ENCODE measurements at regions not wholly inside any gene's neighbourhood (a gene's known extent, or its start where the extent isn't known, plus 50 kb on each side); places are given as distances from the start of the nearest gene placed in this dataset.
"Not testable (repeated sequence)": the region's sequence is repeated elsewhere in the genome, so short reads cannot be mapped to it uniquely, and the experiment has no call there.

DNA sequence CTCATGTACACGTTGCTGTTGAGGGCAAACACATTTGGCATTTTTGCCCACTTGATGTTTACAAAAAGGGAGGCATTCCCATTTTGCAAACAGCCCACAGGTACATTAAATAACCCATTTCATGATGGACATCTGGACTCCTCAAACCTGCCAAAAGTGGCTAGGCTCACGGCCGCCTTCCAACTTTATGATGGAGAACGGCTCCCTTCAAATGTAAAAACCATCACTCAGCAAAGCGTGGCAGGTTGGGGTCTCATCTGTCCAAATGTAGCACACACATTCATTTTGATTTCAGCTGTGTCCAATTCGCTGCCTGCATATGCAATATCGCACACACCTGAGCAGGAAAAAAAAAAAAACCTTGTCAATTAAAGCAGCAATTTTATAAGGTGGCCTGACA, 417.8 kb downstream of the TMEM114 start:
- in situ Hi-C loops (cut with HindIII; ENCODE audit: low sequenced_read_pairs), result no loop called here

DNA sequence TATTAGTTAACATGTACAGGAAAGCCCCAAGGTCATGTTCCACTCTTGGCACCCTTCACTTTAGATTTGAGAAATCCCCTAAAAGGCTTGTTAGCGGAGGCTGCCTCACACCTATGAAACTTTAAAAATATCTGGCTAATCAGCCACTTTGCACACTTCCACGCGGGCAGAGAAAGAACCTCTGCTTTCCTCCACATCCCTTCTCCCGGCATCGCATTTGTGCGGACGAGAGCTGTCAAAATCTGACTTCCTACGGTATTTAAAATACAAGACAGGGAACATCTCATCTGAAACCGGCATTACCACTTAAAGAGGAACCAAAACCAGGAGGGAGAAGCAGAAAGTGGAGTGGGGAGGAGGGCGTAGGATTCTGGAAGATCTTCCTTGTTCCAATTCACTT, 422.3 kb downstream of the TMEM114 start:
- no peak for DNase-seq (ENCODE audit: low spot score)
- in situ Hi-C loops (cut with HindIII; ENCODE audit: low sequenced_read_pairs), result no loop called here

More for the DNA sequence above, 417.8 kb downstream of the TMEM114 start:
- no peak for DNase-seq (ENCODE audit: low spot score)

DNA sequence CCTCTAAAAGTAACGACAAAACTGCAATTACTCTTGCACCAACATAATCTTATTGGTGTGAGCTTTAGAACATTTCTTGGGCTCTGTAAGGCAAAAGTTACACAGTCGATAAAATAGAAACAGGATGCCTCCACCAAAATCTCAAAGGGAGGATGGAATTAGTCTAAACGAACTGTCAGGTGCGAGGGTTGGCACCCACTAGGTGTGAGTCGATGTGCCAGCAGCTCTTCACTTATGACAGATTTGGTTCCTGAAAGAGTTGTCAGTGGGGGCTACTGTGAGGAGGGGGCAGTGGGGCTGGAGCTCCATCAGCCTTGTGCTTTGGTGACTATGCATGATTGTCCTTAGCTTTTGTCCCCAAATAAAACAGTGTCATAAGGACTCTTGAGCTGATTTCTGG, 422.9 kb downstream of the TMEM114 start:
- in situ Hi-C loops (cut with HindIII; ENCODE audit: low sequenced_read_pairs), result no loop called here
- DNase-seq (ENCODE audit: low spot score), result no peak

DNA sequence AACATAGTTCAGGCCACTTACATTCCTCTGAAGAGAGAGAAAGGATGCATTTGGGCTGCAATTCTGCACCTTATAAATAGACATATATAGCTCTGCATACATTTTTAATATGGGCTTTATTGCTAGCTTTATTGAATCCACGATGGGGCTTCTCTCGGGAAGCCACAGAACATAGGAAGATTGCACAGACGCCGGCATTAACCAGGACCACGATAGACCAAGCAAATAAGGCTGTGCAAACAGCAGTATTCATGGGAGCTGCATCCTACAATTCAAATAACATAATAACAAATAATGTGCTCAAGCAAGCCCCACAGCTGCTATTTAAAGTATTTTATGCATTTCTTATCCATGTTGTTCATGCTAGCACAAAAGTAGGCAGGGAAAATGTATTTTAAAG, 432.3 kb downstream of the TMEM114 start:
- in situ Hi-C loops (cut with HindIII; ENCODE audit: low sequenced_read_pairs), result no loop called here
- DNase-seq (ENCODE audit: low spot score), result no peak

DNA sequence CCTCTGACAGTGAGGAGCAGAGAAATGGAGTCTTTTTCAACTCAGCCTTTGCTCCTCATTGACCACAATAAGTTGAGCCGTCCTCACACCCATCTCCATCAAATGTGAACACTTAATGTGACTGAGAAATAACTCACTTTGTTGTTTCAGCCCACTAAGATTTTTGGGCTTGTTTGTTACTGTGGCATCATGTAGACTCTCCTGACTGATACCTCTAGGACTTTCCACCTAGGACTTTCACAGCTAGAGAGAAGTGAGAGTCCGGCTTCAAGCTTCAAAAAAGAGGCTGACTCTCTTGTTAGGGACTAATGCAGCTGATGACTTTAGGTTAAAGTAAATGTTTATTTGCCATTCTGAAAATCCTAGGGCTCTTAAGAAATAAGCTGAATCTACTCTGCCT, 435.0 kb downstream of the TMEM114 start:
- DNase-seq (ENCODE audit: low spot score), result no peak
- in situ Hi-C loops (cut with HindIII; ENCODE audit: low sequenced_read_pairs), result no loop called here

DNA sequence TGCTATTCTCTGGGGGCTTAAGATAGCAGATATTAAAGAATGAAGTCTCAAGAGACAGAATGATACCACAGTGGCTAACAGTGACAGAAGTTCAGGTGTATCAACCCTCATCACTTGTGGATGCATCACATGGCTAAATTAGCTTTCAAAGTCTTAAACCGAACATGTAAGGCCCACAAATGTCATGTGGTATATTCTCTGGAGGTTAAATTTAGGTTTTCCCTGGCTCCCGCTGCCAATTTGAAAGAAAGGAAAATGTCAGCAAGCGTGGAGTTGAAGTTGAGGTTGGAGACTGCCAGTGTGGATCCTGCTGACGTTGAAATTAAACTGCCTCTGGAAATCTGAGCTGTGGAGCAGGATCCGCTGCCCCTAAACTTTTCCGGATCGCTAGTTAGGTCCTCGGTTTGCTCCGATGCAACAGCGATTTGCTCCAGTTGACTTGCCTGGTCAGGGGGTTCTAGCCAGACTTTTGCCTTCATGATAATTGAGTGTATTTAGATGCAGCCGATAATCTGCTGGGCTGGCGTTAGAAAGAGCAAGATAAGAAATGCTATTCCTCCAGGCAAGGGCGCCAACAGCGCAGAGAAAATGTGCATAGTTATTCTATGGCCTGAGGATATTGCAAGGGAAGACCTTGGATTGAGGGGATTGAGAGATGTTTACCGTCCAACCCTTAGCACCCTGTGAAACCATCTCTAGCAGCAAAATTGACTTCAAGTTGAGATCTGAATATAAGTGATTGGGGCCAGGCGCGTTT, 443.9 kb downstream of the TMEM114 start:
- in situ Hi-C loops (cut with HindIII; ENCODE audit: low sequenced_read_pairs), result no loop called here
- DNase-seq (ENCODE audit: low spot score), result no peak

DNA sequence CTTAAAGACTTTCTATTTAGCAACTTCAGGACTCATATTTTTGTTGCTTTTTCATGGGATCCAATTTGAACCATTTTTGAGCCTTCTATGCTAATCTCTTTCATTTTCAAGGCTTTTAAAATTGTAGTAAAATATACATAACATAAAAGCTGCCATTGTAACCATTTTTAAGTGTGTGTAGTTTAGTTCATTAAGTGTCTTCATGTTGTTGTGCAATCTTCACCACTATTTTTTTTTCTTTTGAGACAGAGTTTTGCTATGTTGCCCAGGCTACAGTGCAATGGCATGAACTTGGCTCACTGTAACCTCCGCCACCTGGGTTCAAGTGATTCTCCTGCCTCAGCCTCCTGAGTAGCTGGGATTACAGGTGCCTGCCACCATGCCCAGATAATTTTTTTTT, 451.6 kb downstream of the TMEM114 start:
- DNase-seq (ENCODE audit: low spot score), result no peak
- in situ Hi-C loops (cut with HindIII; ENCODE audit: low sequenced_read_pairs), result no loop called here

DNA sequence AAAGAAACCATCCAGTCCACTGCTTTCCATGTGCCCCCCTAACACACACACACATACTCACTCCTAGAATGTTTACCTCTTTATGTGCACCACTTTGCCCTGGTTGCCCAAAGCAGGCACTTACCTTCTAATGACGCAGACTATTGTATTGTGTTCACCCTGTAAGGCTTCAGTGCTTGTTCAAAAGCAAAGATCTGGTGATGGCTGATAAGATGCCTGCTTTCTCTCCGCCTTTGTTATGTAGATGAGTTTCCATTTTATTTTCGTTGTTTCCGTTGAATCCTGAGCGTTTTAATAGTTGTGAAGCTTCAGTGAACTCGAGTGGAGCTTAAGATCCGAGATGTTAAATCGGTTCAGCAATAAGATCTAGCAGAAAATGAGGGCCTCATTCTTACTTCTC, 452.7 kb downstream of the TMEM114 start:
- no peak for DNase-seq (ENCODE audit: low spot score)
- in situ Hi-C loops (cut with HindIII; ENCODE audit: low sequenced_read_pairs), result no loop called here

DNA sequence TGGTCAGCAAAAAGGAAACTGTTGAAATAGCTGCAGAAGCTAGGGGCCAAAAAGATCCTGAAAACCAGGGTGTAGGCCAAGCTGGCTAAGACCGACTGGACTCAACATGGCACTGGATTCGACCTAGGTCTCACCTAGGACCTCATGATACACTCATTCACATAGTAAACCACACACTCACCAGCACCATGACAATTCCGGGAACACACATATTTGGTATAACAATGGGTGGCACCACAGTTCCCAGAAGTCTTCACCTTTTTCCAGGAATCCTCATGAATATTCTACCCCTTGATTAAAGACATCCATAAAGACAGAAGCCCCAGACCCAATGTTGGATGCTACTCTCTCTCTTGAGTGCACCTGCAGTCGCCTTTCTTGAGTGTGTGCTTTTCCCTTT, 460.1 kb downstream of the TMEM114 start:
- DNase-seq (ENCODE audit: low spot score), result no peak
- in situ Hi-C loops (cut with HindIII; ENCODE audit: low sequenced_read_pairs), result no loop called here

DNA sequence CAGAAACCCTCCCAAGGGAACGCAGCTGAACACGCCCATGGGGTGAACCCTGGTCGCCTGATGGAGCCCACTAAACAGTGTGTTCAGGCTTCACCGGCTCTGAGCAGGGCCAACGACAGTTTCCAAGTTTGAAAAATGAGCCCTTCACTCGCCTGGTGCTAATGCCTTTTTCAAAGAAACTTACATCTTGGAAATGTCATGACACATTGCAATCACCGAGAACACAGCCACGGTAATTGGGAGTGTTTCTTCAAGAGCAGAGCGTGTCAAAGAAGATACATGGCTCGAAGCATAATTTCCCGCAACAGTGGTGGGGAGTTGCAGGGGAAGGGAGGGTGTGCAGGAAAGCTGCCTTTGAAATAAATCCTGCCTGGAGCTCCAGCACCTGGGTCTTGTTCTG, 463.2 kb downstream of the TMEM114 start:
- in situ Hi-C loops (cut with HindIII; ENCODE audit: low sequenced_read_pairs), result no loop called here
- no peak for DNase-seq (ENCODE audit: low spot score)

DNA sequence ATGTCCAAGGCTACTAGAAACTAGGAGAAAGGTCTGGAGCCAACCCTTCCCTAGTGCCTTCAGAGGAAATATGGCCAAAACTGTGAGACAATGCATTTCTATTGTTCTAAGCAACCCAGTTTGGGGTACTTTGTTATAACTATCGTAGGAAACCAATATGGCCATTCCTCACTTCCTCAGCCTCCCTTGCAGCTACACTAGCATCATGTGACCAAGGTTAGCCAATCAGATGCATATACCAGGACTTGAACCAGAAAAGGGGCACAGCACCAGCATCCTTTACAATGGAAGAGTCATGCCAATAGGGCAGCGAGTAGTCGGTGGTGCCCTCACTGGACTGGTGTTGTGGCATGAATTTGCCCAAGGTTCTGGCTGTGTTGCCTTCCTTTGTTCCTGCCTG, 464.0 kb downstream of the TMEM114 start:
- no peak for DNase-seq (ENCODE audit: low spot score)
- in situ Hi-C loops (cut with HindIII; ENCODE audit: low sequenced_read_pairs), result no loop called here

DNA sequence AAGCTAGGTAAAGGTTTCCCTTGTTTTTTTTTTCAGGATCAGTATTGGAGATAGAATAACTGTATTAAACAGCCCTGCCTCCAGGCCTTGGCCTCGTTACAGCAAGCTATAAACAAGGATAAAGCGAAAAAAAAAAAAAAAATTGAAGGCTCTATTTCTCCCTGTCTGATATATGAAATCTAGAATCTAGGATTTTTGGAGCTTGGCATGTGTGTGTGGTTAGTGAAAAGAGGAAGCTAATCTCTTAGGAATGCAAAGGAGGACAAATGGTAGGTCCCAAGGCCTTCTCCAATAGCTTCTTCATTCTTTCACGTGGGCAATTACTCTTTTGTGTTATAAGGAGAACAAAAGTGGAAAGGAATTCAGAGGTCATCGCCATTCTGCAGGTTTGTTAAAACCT, 470.3 kb downstream of the TMEM114 start:
- DNase-seq (ENCODE audit: low spot score), result no peak
- in situ Hi-C loops (cut with HindIII; ENCODE audit: low sequenced_read_pairs), result no loop called here

DNA sequence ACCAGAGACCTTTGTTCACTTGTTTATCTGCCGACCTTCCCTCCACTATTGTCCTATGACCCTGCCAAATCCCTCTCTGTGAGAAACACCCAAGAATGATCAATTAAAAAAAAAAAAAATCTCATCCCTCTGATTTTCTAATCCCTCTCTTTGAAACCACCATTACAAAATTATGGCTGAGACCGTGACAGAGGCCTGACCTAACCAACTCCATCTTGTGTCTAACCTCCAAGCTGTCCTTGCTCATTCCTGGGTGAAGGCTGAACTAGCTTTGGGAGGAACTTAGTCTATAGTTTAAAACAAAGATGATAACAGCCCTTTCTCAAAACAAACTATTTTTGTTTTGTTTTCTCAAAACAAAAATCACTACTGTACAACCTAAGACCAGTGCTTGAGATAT, 474.5 kb downstream of the TMEM114 start:
- DNase-seq (ENCODE audit: low spot score), result no peak
- in situ Hi-C loops (cut with HindIII; ENCODE audit: low sequenced_read_pairs), result no loop called here

DNA sequence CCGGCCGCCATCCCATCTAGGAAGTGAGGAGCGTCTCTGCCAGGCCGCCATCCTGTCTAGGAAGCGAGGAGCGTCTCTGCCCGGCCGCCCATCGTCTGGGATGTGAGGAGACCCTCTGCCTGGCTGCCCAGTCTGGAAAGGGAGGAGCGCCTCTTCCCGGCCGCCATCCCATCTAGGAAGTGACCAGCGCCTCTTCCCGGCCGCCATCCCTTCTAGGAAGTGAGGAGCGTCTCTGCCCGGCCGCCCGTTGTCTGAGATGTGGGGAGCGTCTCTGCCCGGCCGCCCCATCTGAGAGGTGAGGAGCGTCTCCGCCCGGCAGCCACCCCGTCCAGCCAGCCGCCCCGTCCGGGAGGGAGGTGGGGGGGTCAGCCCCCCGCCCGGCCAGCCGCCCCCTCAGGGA, 475.4 kb downstream of the TMEM114 start:
- DNase-seq (ENCODE audit: low spot score); in situ Hi-C loops (cut with HindIII; ENCODE audit: low sequenced_read_pairs): not testable (repeated sequence)

DNA sequence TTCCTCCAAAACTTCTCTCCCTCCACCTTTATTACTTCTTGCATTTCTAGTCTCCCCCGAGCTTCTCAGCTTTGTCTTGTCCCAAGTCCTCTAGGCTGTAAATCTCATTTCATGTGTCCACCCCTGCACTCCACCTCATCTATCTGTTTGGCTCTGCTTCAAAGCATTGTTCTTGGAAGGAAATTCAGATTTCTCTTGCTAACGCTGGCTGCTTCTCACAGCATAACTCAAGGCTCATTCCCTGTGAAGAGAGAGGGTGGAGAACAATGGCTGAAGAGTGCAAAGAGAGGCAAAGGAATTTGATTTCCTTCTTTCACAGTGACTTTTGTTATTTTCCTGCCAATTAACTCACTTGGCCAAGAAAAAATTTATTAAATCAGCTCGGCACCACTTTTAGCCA, 476.5 kb downstream of the TMEM114 start:
- no peak for DNase-seq (ENCODE audit: low spot score)
- in situ Hi-C loops (cut with HindIII; ENCODE audit: low sequenced_read_pairs), result no loop called here

DNA sequence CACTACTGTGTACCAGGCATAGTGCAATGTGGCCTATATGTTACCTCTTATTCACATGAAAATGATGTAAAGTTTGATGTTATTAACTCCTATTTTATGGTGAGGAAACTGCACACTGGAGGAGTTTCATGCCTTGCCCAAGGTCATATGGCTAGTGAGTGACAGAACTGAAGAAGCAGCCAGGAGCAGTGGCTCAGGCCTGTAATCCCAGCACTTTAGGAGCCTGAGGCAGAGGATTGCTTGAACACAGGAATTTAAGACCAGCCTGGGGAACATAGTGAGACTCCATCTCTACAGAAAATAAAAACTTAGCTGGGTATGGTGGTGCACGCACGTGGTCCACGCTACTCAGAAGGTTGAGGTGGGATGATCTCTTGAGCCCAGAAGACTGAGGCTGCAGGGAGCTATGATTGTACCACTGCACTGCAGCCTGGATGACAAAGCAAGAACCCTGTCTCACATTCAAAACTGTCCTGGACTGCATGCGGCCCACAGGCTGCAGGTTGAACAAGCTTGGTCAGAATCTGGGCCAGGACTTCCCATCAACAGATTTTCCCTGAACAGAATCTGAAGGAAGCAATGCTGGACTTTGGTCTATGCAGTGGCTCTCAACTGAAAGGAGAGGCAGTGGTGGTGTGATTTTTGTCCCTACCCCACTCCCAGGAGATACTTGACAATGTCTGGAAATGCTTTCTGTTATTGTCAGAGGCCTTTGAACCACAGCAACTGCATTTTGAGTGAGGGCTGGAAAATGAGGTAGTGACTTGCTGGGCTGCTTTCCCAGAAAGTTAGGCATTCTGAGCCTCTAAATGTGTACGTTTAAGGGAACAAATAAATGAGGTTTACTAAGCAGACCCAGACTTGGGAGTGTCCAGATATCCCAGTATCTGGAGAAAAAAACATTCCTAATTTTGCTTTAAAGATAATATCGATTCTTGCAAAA, 479.5 kb downstream of the TMEM114 start:
- in situ Hi-C loops (cut with HindIII; ENCODE audit: low sequenced_read_pairs), result no loop called here
- DNase-seq (ENCODE audit: low spot score), result no peak

DNA sequence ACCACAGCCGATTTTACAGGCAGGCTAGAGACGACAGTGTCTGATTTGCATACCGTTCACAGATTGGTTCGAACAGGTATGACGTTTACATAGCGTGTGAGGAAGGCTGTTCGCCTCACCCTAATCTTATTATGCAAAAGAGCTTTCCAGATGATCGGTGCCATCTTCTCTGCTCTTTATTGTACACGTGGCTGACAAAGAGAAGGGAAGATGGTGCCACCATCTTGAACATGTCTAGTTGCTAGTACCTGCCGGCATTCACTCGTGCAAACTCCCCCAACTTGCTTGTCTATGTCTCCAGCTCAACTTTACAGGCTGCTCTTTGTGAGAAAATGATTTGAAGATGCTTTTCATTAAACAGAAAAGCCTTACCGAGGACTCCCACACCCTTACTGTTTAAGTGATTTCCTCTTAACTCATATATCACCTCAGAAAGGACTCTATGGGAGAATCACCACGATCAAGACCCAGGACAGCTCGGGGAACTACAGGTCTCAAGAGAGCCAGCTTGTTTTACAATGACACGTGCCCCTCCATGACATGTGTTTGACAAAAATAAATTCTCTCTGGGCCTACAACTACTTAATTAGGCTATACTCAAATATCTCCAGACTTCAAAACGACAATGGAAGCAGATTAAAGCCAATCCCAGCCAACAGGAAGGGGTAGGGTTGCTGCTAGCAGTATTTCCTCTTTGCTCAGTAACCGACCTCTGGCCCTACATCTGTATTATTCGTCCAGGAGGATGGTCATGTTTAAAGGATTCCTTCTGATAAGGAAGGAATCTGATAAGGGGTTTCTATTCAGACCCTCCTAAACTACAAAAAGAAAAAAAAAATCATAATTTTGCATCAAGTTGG, 480.6 kb downstream of the TMEM114 start:
- in situ Hi-C loops (cut with HindIII; ENCODE audit: low sequenced_read_pairs), result no loop called here

DNA sequence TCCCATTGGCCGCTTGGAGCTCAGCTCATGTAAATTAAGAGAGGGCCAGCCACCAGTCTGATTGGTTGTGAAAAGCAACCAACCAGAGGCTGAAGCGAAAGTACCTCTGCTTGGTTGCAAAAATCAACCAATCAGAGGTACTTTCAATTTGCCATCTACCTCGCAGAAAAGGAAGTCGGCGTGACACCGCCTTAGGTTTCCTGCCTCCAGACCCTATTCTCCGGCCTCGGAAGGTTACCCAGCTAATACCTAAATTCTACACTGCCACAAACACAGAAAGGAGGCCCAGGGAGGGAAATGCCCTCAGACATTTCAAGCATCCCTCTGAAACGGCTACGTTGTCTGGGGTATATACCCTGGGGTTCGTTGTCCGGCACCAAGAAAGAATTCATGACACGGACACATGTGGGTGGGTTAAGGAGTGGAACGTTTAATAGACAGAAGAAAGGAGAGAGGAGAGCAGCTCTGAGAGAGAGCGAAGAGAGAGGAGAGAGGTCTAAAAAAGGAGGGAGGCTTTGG, 481.3 kb downstream of the TMEM114 start:
- no peak for DNase-seq (ENCODE audit: low spot score)
- in situ Hi-C loops (cut with HindIII; ENCODE audit: low sequenced_read_pairs), result no loop called here

More for the DNA sequence above, 480.6 kb downstream of the TMEM114 start:
- DNase-seq (ENCODE audit: low spot score), result no peak

DNA sequence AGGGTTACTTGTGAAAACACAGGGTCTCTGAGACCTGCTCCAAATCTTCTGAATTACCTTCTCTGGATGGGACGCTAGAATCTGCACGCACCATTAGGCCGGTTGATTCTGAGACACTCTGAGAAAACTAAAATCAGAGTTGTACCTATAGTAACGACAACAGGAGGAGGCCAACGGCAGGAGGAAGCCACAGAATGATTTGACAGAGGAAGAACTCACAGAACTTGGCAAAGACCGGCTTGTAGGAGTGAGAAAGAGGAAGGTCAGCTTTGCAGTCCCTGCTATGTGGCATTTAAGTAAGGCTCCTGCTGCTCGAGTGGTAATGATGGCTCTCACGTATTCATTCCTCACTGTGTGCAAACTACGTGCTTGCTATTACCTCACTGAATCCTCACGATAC, 483.0 kb downstream of the TMEM114 start:
- no peak for DNase-seq (ENCODE audit: low spot score)
- in situ Hi-C loops (cut with HindIII; ENCODE audit: low sequenced_read_pairs), result no loop called here

All from G401 (cell line).